ENCODE measurements at regions not wholly inside any gene's neighbourhood (a gene's known extent, or its start where the extent isn't known, plus 50 kb on each side); places are given as distances from the start of the nearest gene placed in this dataset.

GRCh38 chr10:58979711-58980110 is 196.7 kb upstream of the PHYHIPL start:
- no peaks in the 10 kb centered on the region for H3K36me3 ChIP-seq (ENCODE audit: control insufficient read depth, insufficient read depth, low read length)
- no peak overlapping the region for H4K91ac ChIP-seq (ENCODE audit: insufficient read depth, low read depth, low read length)
- H2AFZ ChIP-seq (replicated peaks; ENCODE audit: low read length, poor library complexity): no peak overlapping the region
- H3K9ac ChIP-seq (ENCODE audit: low read depth, low read length): no peak overlapping the region
- H2AK5ac ChIP-seq (ENCODE audit: low read depth, low read length): no peak overlapping the region
- no peak overlapping the region for H2BK15ac ChIP-seq (ENCODE audit: low read depth, low read length)
- no peaks in the 10 kb centered on the region for H3K79me1 ChIP-seq (ENCODE audit: low read depth in 1 of 2, low read length in 2 of 2)
- intact Hi-C loops (cut with micrococcal nuclease) (no loop called here), dilution Hi-C loops (cut with HindIII; ENCODE audit: low sequenced_read_pairs, unreplicated experiment) (no loop called here), in situ Hi-C loops (cut with MboI; ENCODE audit: low sequenced_read_pairs) (no loop called here)
- H3K4ac ChIP-seq (ENCODE audit: low read depth, low read length): no peak overlapping the region
- H4K5ac ChIP-seq (ENCODE audit: low read depth, low read length): no peak overlapping the region
- H2BK20ac ChIP-seq (ENCODE audit: low read depth, low read length): no peak overlapping the region
- no peak for DNase-seq
- ChIA-PET POLR2A (ENCODE audit: unreplicated experiment) (no interaction called here), CTCF (no interaction called here)
- BruUV-seq (replicated peaks): no TSS peak
- no peak overlapping the region for H3K18ac ChIP-seq (ENCODE audit: low read depth, low read length)
- H3K56ac ChIP-seq (ENCODE audit: extremely low read depth, insufficient read depth, low read length): no peak overlapping the region
- no peak overlapping the region for H2BK120ac ChIP-seq (ENCODE audit: low read depth, low read length)
- ATAC-seq (ENCODE audit: low read depth): no peak
- no peak overlapping the region for H4K8ac ChIP-seq (ENCODE audit: low read depth in 2 of 2, low read length in 2 of 2)
- H3K27ac ChIP-seq (ENCODE audit: insufficient read depth, low read length): no peak overlapping the region
- no CpG with 5 or more reads among the region's 3 CpGs for WGBS, 2 experiments (ENCODE audit: extremely low coverage in 2 of 2, insufficient read length in 1 of 2)
- no peaks in the 10 kb centered on the region for H3K4me1 ChIP-seq (ENCODE audit: control insufficient read depth, insufficient read depth, low read length)
- H3K23ac ChIP-seq (ENCODE audit: low read depth, low read length): no peak overlapping the region
- H2AK9ac ChIP-seq (replicated peaks; ENCODE audit: low read depth, low read length, poor library complexity): no peak overlapping the region
- H3K27me3 ChIP-seq (ENCODE audit: control insufficient read depth, insufficient read depth, low read length): no peaks in the 10 kb centered on the region; the same call in 1 of the 2 replicates
- TF ChIP-seq FOS (IDR thresholded peaks at IDR 0.05; ENCODE audit: low read depth, low read length) (no peak), BHLHE40 (IDR thresholded peaks at IDR 0.05; ENCODE audit: low read depth, low read length) (no peak), RAD21 (IDR thresholded peaks at IDR 0.05; ENCODE audit: low read length) (no peak), SMC3 (IDR thresholded peaks at IDR 0.05; ENCODE audit: low read depth, low read length) (no peak), MAZ (IDR thresholded peaks at IDR 0.05; ENCODE audit: borderline replicate concordance, low read depth, low read length) (no peak), RFX5 (IDR thresholded peaks at IDR 0.05; ENCODE audit: low read depth, low read length) (no peak), MAFK (IDR thresholded peaks at IDR 0.05; ENCODE audit: low read depth, low read length) (no peak), USF2 (IDR thresholded peaks at IDR 0.05; ENCODE audit: low read depth, low read length) (no peak), CEBPB (IDR thresholded peaks at IDR 0.05; ENCODE audit: low read depth, low read length) (no peak), MXI1 (IDR thresholded peaks at IDR 0.05; ENCODE audit: borderline replicate concordance, low read depth, low read length) (no peak), RCOR1 (IDR thresholded peaks at IDR 0.05; ENCODE audit: insufficient replicate concordance, low read length) (no peak)
- no peak overlapping the region for H3K4me3 ChIP-seq (ENCODE audit: insufficient read depth, low read depth, low read length)
- no peak overlapping the region for H3K14ac ChIP-seq (replicated peaks; ENCODE audit: low read depth, low read length)
- no peaks in the 10 kb centered on the region for H3K9me3 ChIP-seq (ENCODE audit: control insufficient read depth, insufficient read depth, low read length)
- no peaks in the 10 kb centered on the region for H4K20me1 ChIP-seq (ENCODE audit: insufficient read depth, low read length)
- no peak overlapping the region for H2BK5ac ChIP-seq (ENCODE audit: low read depth, low read length, poor library complexity, severe bottlenecking)
- no peaks in the 10 kb centered on the region for H3K9me1 ChIP-seq (ENCODE audit: insufficient read depth, low read length)
- H3K4me2 ChIP-seq (ENCODE audit: low read depth, low read length): no peak overlapping the region
